K562 (cell line): ENCODE measurements at regions not wholly inside any gene's neighbourhood (a gene's known extent, or its start where the extent isn't known, plus 50 kb on each side); places are given as distances from the start of the nearest gene placed in this dataset.

Experiments used
- ATAC-seq: fragments of 200-7000 bp; cut with Tn5 transposase; 3 replicates; pipeline ENCODE4 v1.9.1; 2020; ENCODE audit warnings: moderate library complexity
- BruUV-seq: library from RNA; stranded (reverse); fragments of 400-500 nt; replicated peaks from 2 replicates; lab custom pipeline; 2021; lab: Mats Ljungman, UMichigan
- CTCF ChIA-PET: fragments of 300-600 bp; formaldehyde crosslinking; extraction: SDS; loops from one replicate; lab custom pipeline; 2021; ENCODE audit warnings: low intra/inter-chr PET ratio; lab: Yijun Ruan, JAX
- POLR2A ChIA-PET: fragments of 300-600, 350-650 bp; sonication (Branson Sonifier 250); formaldehyde crosslinking; extraction: SDS; loops from one replicate; lab custom pipeline; 2021; ENCODE audit warnings: antibody characterized with exemption, inconsistent platforms; lab: Yijun Ruan, JAX
- DNase-seq, 4 experiments: peaks; one replicate each; pipeline versions ENCODE4 v3.0.0 to v3.0.0-alpha.2; 2011 to 2018; ENCODE audit warnings: low spot score in 3 of 4, mixed read lengths in 3 of 4; ENCODE audit errors: extremely low read depth in 1 of 4
- FAIRE-seq: peaks from 2 replicates; lab custom pipeline; 2011; peaks lifted over from hg19 to GRCh38; lab: Jason Lieb, UNC
- H2AFZ ChIP-seq: 2 replicates; pipeline ENCODE4 v1.6.0; 2011; ENCODE audit warnings: low read depth, low read length, control low read depth, inconsistent platforms
- H3K27ac ChIP-seq: fragments of 200-600 bp; 3 replicates; pipeline ENCODE4 v1.8.0; 2011; ENCODE audit warnings: low read depth, mild to moderate bottlenecking, control low read depth, inconsistent platforms, low read length, moderate library complexity, mixed read lengths; ENCODE audit errors: extremely low read depth
- H3K27me3 ChIP-seq, 2 experiments: fragments of 300-600 bp in 1 of 2; 2 replicates in 1 of 2; 3 replicates in 1 of 2; pipeline versions ENCODE4 v1.6.0 to v1.8.0; 2011; ENCODE audit warnings: inconsistent platforms in 2 of 2, low read length in 2 of 2, mild to moderate bottlenecking in 1 of 2, mixed read lengths in 1 of 2, moderate library complexity in 1 of 2; ENCODE audit not compliant: control insufficient read depth in 2 of 2, insufficient read depth in 2 of 2
- H3K36me3 ChIP-seq: fragments of 300-600 bp; 3 replicates; pipeline ENCODE4 v1.8.0; 2011; ENCODE audit warnings: mild to moderate bottlenecking, low read length, inconsistent platforms; ENCODE audit not compliant: control insufficient read depth, insufficient read depth
- H3K4me1 ChIP-seq, 2 experiments: fragments of 200-600 bp in 1 of 2; replicated peaks in 1 of 2; 2 replicates in 1 of 2; 3 replicates in 1 of 2; pipeline versions ENCODE4 v1.5.1 to v1.8.0; 2011; ENCODE audit warnings: inconsistent platforms in 2 of 2, low read length in 2 of 2, mild to moderate bottlenecking in 1 of 2, mixed read lengths in 1 of 2, moderate library complexity in 1 of 2; ENCODE audit not compliant: control insufficient read depth in 2 of 2, insufficient read depth in 2 of 2
- H3K4me2 ChIP-seq: 2 replicates; pipeline ENCODE4 v1.6.1; 2011; ENCODE audit warnings: low read length, control low read depth, inconsistent platforms, mixed read lengths; ENCODE audit not compliant: insufficient read depth
- H3K4me3 ChIP-seq: fragments of 200-600 bp; sonication (generic), shearing (Covaris generic); 2 replicates; pipeline ENCODE4 v1.5.1; 2016; ENCODE audit warnings: control low read depth, inconsistent platforms
- H3K79me2 ChIP-seq: fragments of 200-600 bp; 3 replicates; pipeline ENCODE4 v1.8.0; 2011; ENCODE audit warnings: low read length, inconsistent platforms; ENCODE audit not compliant: control insufficient read depth, insufficient read depth
- H3K9ac ChIP-seq, 2 experiments: 2 replicates each; pipeline versions ENCODE4 v1.6.0 to v1.6.1; 2011; ENCODE audit warnings: low read depth in 2 of 2, low read length in 2 of 2, control low read depth in 1 of 2, inconsistent platforms in 1 of 2, mild to moderate bottlenecking in 1 of 2, mixed read lengths in 1 of 2; ENCODE audit not compliant: insufficient read depth in 1 of 2
- H3K9me1 ChIP-seq: one replicate; pipeline ENCODE4 v1.6.0; 2011; ENCODE audit warnings: inconsistent platforms, mild to moderate bottlenecking, low read length, moderate library complexity; ENCODE audit not compliant: control insufficient read depth, insufficient read depth
- H3K9me3 ChIP-seq: replicated peaks from 2 replicates; pipeline ENCODE4 v1.5.1; 2011; ENCODE audit warnings: low read depth, low read length, inconsistent platforms; ENCODE audit not compliant: control insufficient read depth, insufficient read depth
- H4K20me1 ChIP-seq: replicated peaks from 2 replicates; pipeline ENCODE4 v1.6.1; 2011; ENCODE audit warnings: low read length, inconsistent platforms, mixed read lengths; ENCODE audit not compliant: control insufficient read depth, insufficient read depth
- STAT5B ChIP-seq: fragments of 250-450 bp; sonication (Bioruptor Pico); IDR thresholded peaks from 2 replicates; pipeline ENCODE4 v1.8.0; 2021; ENCODE audit warnings: mild to moderate bottlenecking, inconsistent platforms
- TCF3 ChIP-seq: sonication (generic); formaldehyde crosslinking; IDR thresholded peaks from 2 replicates; pipeline ENCODE4 v1.4.0; 2020; ENCODE audit warnings: mild to moderate bottlenecking, missing genetic modification reagents
- TRIM28 ChIP-seq: fragments of 450-650 bp; IDR thresholded peaks from 2 replicates; pipeline ENCODE4 v1.6.1; 2017
- ZBTB7A ChIP-seq: IDR thresholded peaks from 2 replicates; pipeline ENCODE4 v1.6.1; 2011; ENCODE audit warnings: low read depth, mild to moderate bottlenecking, low read length, moderate library complexity, borderline replicate concordance; ENCODE audit not compliant: control insufficient read depth
- ZNF217 ChIP-seq: sonication (generic); formaldehyde crosslinking; IDR thresholded peaks from 2 replicates; pipeline ENCODE4 v1.8.0; 2022; ENCODE audit warnings: mild to moderate bottlenecking, missing genetic modification reagents
- WGBS: fragments of 100-300 bp; shearing (Covaris generic); methylation state at CpG from one replicate; pipeline ENCODE4 v1.1.6; 2016; ENCODE audit warnings: low coverage, mixed read lengths; ENCODE audit not compliant: insufficient coverage; ENCODE audit errors: missing lambda C conversion rate; 5-methylcytosine and 5-hydroxymethylcytosine counted together
- in situ Hi-C: fragments of 300-500 bp; cut with MboI; formaldehyde crosslinking; loops from 4 replicates; pipeline ENCODE4 v1.15.0; 2018; ENCODE audit warnings: inconsistent platforms, mixed read lengths
- intact Hi-C: fragments of 100-400 bp; cut with micrococcal nuclease; formaldehyde crosslinking; loops from 2 replicates; pipeline ENCODE4 v1.14.2; 2022
- TF ChIP-seq, protein P1 (sequence below): fragments of 450-650 bp; formaldehyde crosslinking; IDR thresholded peaks from 2 replicates; pipeline ENCODE4 v1.4.0; 2020; ENCODE audit warnings: mild to moderate bottlenecking, moderate library complexity
- TF ChIP-seq, protein P2 (sequence below), 2 experiments: fragments of 450-650 bp; IDR thresholded peaks; 2 replicates each; pipeline ENCODE4 v1.6.1; 2016; ENCODE audit warnings: mild to moderate bottlenecking in 2 of 2, borderline replicate concordance in 1 of 2, low read depth in 1 of 2, moderate library complexity in 1 of 2
- TF ChIP-seq, protein P3 (sequence below): fragments of 450-650 bp; IDR thresholded peaks from 2 replicates; pipeline ENCODE4 v1.6.1; 2017; ENCODE audit warnings: mild to moderate bottlenecking, moderate library complexity

DNA sequence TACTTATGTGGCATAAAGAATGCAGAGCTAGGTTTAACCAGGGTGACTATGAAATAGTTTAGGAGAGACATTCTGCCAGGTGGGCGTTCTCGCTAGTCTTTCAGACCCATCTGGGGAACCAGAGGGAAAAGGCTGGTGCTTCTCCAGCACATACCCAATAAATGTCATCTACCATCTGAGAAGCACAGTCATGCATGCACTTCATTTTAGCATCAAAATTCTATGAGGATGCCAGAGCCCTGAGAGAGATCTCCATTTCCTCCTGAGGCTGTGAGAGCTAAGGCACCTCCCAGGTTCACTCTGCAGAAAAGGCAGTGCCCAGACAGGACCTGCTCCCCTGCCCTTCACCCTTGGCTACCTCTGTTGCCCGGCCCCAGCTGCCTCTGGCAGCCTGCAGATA, 196.2 kb upstream of the PRNP start (continued):
- TF ChIP-seq, protein P1, sequence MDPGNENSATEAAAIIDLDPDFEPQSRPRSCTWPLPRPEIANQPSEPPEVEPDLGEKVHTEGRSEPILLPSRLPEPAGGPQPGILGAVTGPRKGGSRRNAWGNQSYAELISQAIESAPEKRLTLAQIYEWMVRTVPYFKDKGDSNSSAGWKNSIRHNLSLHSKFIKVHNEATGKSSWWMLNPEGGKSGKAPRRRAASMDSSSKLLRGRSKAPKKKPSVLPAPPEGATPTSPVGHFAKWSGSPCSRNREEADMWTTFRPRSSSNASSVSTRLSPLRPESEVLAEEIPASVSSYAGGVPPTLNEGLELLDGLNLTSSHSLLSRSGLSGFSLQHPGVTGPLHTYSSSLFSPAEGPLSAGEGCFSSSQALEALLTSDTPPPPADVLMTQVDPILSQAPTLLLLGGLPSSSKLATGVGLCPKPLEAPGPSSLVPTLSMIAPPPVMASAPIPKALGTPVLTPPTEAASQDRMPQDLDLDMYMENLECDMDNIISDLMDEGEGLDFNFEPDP (CRISPR knock-in tag): no peak
- TF ChIP-seq ZBTB7A: no peak
- no peak for TF ChIP-seq TRIM28
- no peak for TF ChIP-seq STAT5B

DNA sequence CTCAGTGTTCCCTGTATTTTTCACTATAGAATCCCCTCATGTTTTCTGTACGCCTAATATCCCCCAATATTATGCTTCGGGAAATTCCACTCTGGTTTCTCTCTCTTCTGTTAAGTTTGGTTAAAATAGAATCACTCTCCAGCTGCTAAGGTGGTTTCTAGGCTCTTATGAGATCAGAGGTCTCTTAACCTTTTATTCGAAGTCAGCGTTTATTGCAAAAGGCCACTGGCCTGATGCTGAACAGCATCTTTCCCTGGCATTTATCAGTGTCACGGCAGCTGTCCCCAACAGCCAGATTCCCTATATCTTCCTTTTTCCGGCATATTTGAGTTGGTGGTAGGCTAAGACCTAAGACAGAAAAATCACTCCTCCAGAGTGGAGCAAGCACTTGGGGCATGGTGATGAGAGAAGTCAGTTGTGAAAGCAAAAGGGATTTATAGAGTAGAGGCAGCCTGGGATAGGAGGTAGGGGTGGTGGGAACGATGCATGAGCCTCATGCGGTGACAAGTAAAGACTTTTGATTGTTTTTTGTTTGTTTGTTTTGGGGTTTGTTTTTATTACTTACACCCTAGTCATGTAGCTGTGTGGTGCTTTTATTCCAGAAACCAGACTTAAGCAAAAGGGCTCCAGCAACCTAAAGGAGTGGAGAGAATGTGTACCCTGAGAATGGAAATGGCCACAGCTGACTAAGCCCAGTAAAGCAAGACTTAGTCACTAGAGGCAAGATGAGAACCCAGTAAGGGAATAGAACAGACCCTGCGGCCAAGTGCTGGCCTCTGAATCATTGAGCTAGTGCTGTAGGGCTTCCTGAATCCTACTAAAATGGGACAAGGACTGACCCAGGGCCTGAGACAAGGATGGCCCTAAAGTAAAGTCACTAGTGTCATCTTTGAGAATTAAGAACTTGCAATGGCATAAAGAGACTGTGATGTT, 197.6 kb upstream of the PRNP start:
- in situ Hi-C loops: no loop called here
- Histone ChIP-seq H3K27ac (no peak overlapping the region), H3K9me3 (no peaks in the 10 kb centered on the region), H3K4me3 (no peak overlapping the region), H3K79me2 (no peaks in the 10 kb centered on the region), H2AFZ (no peak overlapping the region), H3K4me2 (no peak overlapping the region), H4K20me1 (no peaks in the 10 kb centered on the region), H3K9me1 (no peaks in the 10 kb centered on the region), H3K9ac (no peak overlapping the region), H3K4me1 (no peaks in the 10 kb centered on the region), H3K36me3 (no peaks in the 10 kb centered on the region), H3K27me3 (no peaks in the 10 kb centered on the region; a peak in 1 of 5 replicates)
- ChIA-PET CTCF (no interaction called here), POLR2A (interaction anchor here (0.6 to 1.0 kb wide), 2 partner anchors 13 to 832 kb away, joined by 3 to 5 read pairs; no protein-coding TSS in a partner anchor)
- intact Hi-C loops: no loop called here
- ATAC-seq: no peak
- FAIRE-seq: no peak
- WGBS: 0% methylated on average over 9 of the region's 9 CpGs
- BruUV-seq: no TSS peak
- no peak for DNase-seq
- TF ChIP-seq, protein P2, sequence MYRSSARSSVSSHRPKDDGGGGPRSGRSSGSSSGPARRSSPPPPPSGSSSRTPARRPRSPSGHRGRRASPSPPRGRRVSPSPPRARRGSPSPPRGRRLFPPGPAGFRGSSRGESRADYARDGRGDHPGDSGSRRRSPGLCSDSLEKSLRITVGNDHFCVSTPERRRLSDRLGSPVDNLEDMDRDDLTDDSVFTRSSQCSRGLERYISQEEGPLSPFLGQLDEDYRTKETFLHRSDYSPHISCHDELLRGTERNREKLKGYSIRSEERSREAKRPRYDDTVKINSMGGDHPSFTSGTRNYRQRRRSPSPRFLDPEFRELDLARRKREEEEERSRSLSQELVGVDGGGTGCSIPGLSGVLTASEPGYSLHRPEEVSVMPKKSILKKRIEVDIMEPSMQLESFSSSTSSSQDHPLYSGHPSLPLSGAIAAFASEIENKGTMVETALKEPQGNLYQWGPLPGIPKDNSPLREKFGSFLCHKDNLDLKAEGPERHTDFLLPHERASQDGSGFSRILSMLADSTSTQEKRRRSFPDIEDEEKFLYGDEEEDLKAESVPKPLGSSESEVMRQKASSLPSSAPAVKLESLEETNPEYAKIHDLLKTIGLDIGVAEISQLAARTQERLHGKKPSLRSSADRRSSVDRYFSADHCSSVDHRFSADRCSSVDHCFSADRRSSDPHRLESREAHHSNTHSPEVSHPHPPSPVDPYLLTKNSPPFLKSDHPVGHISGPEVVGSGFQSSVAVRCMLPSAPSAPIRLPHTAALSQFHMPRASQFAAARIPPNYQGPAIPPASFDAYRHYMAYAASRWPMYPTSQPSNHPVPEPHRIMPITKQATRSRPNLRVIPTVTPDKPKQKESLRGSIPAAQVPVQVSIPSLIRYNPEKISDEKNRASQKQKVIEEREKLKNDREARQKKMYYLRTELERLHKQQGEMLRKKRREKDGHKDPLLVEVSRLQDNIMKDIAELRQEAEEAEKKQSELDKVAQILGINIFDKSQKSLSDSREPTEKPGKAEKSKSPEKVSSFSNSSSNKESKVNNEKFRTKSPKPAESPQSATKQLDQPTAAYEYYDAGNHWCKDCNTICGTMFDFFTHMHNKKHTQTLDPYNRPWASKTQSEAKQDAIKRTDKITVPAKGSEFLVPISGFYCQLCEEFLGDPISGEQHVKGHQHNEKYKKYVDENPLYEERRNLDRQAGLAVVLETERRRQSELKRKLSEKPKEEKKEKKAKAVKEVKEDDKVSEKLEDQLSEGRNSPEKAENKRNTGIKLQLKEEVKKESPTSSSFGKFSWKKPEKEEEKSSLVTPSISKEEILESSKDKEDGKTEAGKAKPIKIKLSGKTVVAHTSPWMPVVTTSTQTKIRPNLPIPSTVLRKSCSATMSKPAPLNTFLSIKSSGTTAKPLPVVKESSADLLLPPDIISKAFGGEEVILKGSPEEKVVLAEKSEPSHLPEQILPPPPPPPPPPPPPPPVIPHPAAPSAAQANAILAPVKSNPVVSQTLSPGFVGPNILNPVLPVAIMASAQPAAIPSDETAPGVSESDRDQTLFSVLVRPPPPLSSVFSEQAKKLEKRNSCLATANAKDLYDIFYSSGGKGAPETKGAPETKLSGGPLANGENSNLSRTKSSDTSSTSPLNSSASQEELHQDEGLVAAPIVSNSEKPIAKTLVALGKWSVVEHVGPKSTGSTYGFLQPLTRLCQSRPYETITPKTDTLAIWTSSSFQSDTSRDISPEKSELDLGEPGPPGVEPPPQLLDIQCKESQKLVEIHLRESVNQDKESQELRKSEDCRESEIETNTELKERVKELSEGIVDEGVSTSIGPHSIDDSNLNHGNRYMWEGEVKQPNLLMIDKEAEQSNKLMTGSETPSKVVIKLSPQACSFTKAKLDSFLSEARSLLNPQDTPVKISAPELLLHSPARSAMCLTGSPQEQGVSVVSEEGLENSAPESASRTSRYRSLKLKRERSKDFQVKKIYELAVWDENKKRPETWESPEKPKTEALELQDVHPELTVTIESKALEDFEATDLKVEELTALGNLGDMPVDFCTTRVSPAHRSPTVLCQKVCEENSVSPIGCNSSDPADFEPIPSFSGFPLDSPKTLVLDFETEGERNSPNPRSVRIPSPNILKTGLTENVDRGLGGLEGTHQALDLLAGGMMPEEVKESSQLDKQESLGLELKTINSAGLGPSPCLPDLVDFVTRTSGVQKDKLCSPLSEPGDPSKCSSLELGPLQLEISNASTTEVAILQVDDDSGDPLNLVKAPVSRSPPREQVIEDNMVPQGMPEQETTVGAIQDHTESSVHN (IDR thresholded peaks at IDR 0.05; ENCODE audit: borderline replicate concordance in 1 of 2, low read depth in 1 of 2): no peak
- TF ChIP-seq, protein P3, sequence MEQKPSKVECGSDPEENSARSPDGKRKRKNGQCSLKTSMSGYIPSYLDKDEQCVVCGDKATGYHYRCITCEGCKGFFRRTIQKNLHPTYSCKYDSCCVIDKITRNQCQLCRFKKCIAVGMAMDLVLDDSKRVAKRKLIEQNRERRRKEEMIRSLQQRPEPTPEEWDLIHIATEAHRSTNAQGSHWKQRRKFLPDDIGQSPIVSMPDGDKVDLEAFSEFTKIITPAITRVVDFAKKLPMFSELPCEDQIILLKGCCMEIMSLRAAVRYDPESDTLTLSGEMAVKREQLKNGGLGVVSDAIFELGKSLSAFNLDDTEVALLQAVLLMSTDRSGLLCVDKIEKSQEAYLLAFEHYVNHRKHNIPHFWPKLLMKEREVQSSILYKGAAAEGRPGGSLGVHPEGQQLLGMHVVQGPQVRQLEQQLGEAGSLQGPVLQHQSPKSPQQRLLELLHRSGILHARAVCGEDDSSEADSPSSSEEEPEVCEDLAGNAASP: no peak
- TF ChIP-seq TCF3 (CRISPR knock-in tag) (no peak), ZNF217 (no peak)
